B cell (primary cell): ENCODE measurements at regions not wholly inside any gene's neighbourhood (a gene's known extent, or its start where the extent isn't known, plus 50 kb on each side); places are given as distances from the start of the nearest gene placed in this dataset.

Experiments used
- CTCF ChIP-seq: fragments of 200-600 bp; IDR thresholded peaks from one replicate; pipeline ENCODE4 v1.8.0; 2022; ENCODE audit warnings: antibody characterized with exemption, mild to moderate bottlenecking
- EZH2 ChIP-seq: IDR thresholded peaks from 2 replicates; pipeline ENCODE4 v1.6.1; 2012; ENCODE audit warnings: borderline replicate concordance, low read depth, mild to moderate bottlenecking, moderate library complexity, low read length; ENCODE audit not compliant: insufficient read depth, poor library complexity, severe bottlenecking

DNA sequence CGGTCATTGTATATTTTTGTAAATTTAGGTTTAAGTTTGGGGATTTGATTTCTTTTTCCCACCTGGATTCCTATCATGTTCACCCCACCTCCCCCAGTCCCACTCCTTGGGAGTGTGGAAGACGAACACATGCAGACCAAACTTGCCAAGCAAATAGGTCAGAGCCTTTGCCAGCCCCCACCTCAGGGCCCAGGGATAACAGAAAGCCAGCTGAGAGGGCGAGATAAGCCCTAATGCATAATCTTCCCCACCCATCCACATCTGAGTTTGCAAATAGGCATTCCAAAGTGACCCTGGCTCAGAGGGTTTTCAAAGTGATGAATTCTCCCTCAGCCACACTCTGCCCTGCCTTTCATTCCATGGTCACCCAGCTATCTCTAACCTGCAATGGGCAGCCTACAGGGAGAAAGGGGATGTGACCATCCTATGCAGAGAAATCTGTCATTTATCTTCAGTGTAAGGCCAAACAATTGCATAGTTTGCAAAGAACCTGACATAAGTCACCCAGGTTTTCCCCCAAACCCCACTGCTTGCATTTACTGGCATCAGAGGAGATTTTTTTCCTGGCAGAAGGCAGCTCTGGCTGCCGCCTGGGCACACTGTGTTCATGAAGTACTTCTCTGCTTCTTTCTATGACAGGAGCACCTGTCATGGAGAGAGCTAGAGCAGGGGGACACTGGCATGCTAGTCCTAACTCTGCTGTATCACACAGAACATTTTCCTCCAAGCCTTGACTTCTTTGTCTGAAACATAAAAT is 69.0 kb upstream of the NFIA start:
- TF ChIP-seq CTCF (no peak), EZH2 (no peak)
